GM12878 (cell line): ENCODE measurements at regions not wholly inside any gene's neighbourhood (a gene's known extent, or its start where the extent isn't known, plus 50 kb on each side); places are given as distances from the start of the nearest gene placed in this dataset.

Experiments
- CEBPB ChIP-seq, 2 experiments: fragments of 150-350 bp in 1 of 2; IDR thresholded peaks; 2 replicates each; pipeline ENCODE4 v1.6.1; 2012 to 2014; ENCODE audit warnings: low read depth in 2 of 2, low read length in 2 of 2, borderline replicate concordance in 1 of 2, inconsistent platforms in 1 of 2
- CTCF ChIP-seq, 3 experiments: IDR thresholded peaks in 2 of 3; conservative IDR thresholded peaks in 1 of 3; 2 replicates each; pipeline ENCODE4 v1.5.1; 2011; ENCODE audit warnings: low read depth in 3 of 3, low read length in 3 of 3, mild to moderate bottlenecking in 3 of 3, control low read depth in 2 of 3, moderate library complexity in 2 of 3, inconsistent platforms in 1 of 3, mixed read lengths in 1 of 3; ENCODE audit not compliant: control insufficient read depth in 2 of 3, insufficient read depth in 1 of 3; ENCODE audit errors: extremely low read depth in 1 of 3
- EZH2 ChIP-seq: IDR thresholded peaks from 2 replicates; pipeline ENCODE4 v1.6.1; 2012; ENCODE audit warnings: low read depth, mild to moderate bottlenecking, control low read depth, inconsistent platforms, low read length, borderline replicate concordance; ENCODE audit not compliant: control insufficient read depth
- NRF1 ChIP-seq: conservative IDR thresholded peaks from 2 replicates; pipeline ENCODE4 v1.6.1; 2011; ENCODE audit warnings: mild to moderate bottlenecking, low read depth, low read length, improper control_type of control experiment
- POLR2AphosphoS5 ChIP-seq: IDR thresholded peaks from 2 replicates; pipeline ENCODE4 v1.6.1; 2011; ENCODE audit warnings: mild to moderate bottlenecking, low read length, inconsistent platforms
- TAF1 ChIP-seq: IDR thresholded peaks from 2 replicates; pipeline ENCODE4 v1.6.1; 2011; ENCODE audit warnings: mild to moderate bottlenecking, low read depth, low read length, borderline replicate concordance
- YY1 ChIP-seq: IDR thresholded peaks from 2 replicates; pipeline ENCODE4 v1.6.1; 2011; ENCODE audit warnings: low read depth, mild to moderate bottlenecking, low read length
- ZBTB33 ChIP-seq: fragments of 450-650 bp; IDR thresholded peaks from 2 replicates; pipeline ENCODE4 v1.6.1; 2017; ENCODE audit warnings: mild to moderate bottlenecking

- TF ChIP-seq TAF1 (no peak), CTCF (IDR thresholded peaks at IDR 0.05 in 2 of 3, conservative IDR thresholded peaks at IDR 0.05 in 1 of 3; ENCODE audit: control insufficient read depth in 2 of 3, extremely low read depth in 1 of 3, insufficient read depth in 1 of 3, low read depth in 3 of 3, low read length in 3 of 3) (no peak; a peak in 1 of 6 replicates), YY1 (no peak), ZBTB33 (no peak), CEBPB (IDR thresholded peaks at IDR 0.05; ENCODE audit: borderline replicate concordance in 1 of 2, low read depth in 2 of 2, low read length in 2 of 2) (no peak), NRF1 (no peak), EZH2 (no peak), POLR2AphosphoS5 (no peak)
Measured at GRCh38 chr14:82113710-82114109, 580.1 kb upstream of the SEL1L start.
